GM12873 (cell line): ENCODE measurements at regions not wholly inside any gene's neighbourhood (a gene's known extent, or its start where the extent isn't known, plus 50 kb on each side); places are given as distances from the start of the nearest gene placed in this dataset.

Experiments
- TF ChIP-seq, protein P1 (sequence below): IDR thresholded peaks from 2 replicates; pipeline ENCODE4 v1.5.1; 2012; ENCODE audit warnings: low read depth, mild to moderate bottlenecking, moderate library complexity, low read length, control low read depth; ENCODE audit not compliant: insufficient read depth; ENCODE audit errors: missing control alignments

GRCh38 chr7:22632674-22633073 is 94.3 kb upstream of the IL6 start:
- TF ChIP-seq, protein P1, sequence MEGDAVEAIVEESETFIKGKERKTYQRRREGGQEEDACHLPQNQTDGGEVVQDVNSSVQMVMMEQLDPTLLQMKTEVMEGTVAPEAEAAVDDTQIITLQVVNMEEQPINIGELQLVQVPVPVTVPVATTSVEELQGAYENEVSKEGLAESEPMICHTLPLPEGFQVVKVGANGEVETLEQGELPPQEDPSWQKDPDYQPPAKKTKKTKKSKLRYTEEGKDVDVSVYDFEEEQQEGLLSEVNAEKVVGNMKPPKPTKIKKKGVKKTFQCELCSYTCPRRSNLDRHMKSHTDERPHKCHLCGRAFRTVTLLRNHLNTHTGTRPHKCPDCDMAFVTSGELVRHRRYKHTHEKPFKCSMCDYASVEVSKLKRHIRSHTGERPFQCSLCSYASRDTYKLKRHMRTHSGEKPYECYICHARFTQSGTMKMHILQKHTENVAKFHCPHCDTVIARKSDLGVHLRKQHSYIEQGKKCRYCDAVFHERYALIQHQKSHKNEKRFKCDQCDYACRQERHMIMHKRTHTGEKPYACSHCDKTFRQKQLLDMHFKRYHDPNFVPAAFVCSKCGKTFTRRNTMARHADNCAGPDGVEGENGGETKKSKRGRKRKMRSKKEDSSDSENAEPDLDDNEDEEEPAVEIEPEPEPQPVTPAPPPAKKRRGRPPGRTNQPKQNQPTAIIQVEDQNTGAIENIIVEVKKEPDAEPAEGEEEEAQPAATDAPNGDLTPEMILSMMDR = no peak

DNA sequence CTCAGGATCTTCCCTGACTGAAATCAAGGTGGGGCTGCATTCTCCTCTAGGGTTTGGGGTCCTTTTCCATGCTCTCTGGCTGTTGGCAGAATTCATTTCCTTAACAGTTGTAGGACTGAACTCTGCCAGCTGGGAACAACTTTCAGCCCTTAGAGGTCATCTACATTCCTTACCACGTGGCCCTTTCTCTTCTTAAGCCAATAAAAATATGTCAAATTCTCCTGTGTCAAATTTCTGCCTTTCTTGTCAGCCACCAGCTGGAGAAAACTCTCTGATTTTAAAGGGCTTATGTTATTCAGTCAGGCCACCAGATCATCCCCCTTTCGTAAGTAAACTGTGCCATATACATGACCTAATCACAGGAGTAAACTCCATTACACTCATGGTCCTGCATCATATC is 95.3 kb upstream of the IL6 start:
- TF ChIP-seq, protein P1 = no peak

- TF ChIP-seq, protein P1 = no peak
Measured at GRCh38 chr7:22630069-22630468, 96.9 kb upstream of the IL6 start.

GRCh38 chr7:22629056-22629455 is 97.9 kb upstream of the IL6 start:
- TF ChIP-seq, protein P1 = no peak

DNA sequence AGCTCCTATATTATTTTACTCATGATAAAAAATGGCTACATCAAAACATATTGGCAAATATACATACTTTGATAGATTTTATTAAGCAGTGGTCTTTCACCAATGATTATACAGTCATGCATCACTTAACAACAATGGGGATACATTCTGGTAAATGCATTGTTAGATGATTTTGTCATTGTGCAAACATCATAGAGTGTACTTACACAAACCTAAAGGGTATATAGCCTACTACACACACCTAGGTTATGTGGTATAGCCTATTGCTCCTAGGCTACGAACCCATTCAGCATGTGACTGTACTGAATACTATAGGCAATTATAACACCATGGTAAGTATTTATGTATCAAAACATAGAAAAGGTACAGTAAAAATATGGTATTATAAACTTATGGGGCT is 98.9 kb upstream of the IL6 start:
- TF ChIP-seq, protein P1 = no peak

DNA sequence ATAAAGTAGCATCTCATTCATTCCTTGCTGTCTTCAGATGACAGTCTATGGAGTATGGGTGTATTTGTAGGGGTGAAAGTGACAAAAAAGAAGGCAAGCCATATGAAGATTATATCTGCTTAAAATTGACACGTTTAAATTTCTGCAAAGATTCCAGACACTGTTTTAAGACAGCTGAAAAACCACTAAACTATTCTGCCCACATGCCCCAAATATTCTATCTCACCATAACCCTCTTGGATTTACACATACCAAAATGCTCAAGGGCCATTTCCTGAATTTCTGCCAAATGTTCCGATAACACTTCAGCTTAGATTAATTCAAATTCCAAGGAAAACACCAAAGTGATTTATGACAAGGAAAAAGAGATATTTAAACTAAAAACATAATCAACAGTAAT is 99.9 kb upstream of the IL6 start:
- TF ChIP-seq, protein P1 = no peak

- TF ChIP-seq, protein P1 = no peak
Measured at GRCh38 chr7:22625251-22625650, 101.7 kb upstream of the IL6 start.

DNA sequence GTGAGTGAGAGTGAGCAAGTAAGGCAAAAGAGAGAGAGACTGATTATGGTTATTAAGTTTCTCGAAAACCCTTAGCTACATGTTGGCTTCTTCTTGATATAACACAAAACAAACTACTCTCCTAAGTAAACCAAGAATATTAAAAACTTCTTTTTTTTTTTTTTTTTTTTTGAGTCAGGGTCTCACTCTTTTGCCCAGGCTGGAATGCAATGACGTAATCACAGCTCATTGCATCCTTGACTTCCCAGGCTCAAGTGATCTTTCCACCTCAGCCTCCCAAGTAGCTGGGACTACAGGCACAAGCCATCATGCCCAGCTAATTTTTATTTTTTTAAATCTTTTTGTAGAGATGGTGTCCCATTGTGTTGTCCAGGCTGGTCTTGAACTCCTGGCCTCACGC is 102.2 kb upstream of the IL6 start:
- TF ChIP-seq, protein P1 = no peak
